DMS114 treated with DMSO at 0.1 percent for 48 hours (cell line): ENCODE measurements at regions not wholly inside any gene's neighbourhood (a gene's known extent, or its start where the extent isn't known, plus 50 kb on each side); places are given as distances from the start of the nearest gene placed in this dataset.

ENCODE experiments used
- DNase-seq: peaks from one replicate; lab custom pipeline; 2025; ENCODE audit not compliant: unreplicated experiment; lab: John Stamatoyannopoulos, UW

- no peak for DNase-seq
Measured at GRCh38 chr4:37188100-37188499, 56.4 kb upstream of the NWD2 start.
